Glutamatergic neuron (in vitro differentiated cells): ENCODE measurements at regions not wholly inside any gene's neighbourhood (a gene's known extent, or its start where the extent isn't known, plus 50 kb on each side); places are given as distances from the start of the nearest gene placed in this dataset.
"Not testable (repeated sequence)": the region's sequence is repeated elsewhere in the genome, so short reads cannot be mapped to it uniquely, and the experiment has no call there.

Source experiments
- DNase-seq: peaks from one replicate; pipeline ENCODE4 v3.0.0; 2022
- H3K27ac Mint-ChIP-seq: one replicate; pipeline ENCODE4 v1.8.0; 2020; ENCODE audit warnings: mild to moderate bottlenecking, mixed read lengths, inconsistent platforms; ENCODE audit not compliant: unreplicated experiment
- H3K27me3 Mint-ChIP-seq: one replicate; pipeline ENCODE4 v1.8.0; 2020; ENCODE audit warnings: mild to moderate bottlenecking, moderate library complexity, mixed read lengths, inconsistent platforms; ENCODE audit not compliant: unreplicated experiment
- H3K36me3 Mint-ChIP-seq: one replicate; pipeline ENCODE4 v1.8.0; 2020; ENCODE audit warnings: mild to moderate bottlenecking, mixed read lengths, inconsistent platforms; ENCODE audit not compliant: unreplicated experiment
- H3K4me1 Mint-ChIP-seq: one replicate; pipeline ENCODE4 v1.8.0; 2020; ENCODE audit warnings: mild to moderate bottlenecking, low read depth, mixed read lengths, inconsistent platforms; ENCODE audit not compliant: unreplicated experiment
- H3K4me3 Mint-ChIP-seq: one replicate; pipeline ENCODE4 v1.8.0; 2020; ENCODE audit warnings: mild to moderate bottlenecking, mixed read lengths, inconsistent platforms; ENCODE audit not compliant: unreplicated experiment
- H3K9me3 Mint-ChIP-seq: one replicate; pipeline ENCODE4 v1.8.0; 2020; ENCODE audit warnings: mild to moderate bottlenecking, moderate library complexity, mixed read lengths, inconsistent platforms; ENCODE audit not compliant: unreplicated experiment
- CTCF ChIP-seq: fragments of 200-600 bp; sonication (generic); IDR thresholded peaks from one replicate; pipeline ENCODE4 v1.5.0; 2021; ENCODE audit not compliant: partially characterized antibody, unreplicated experiment

GRCh38 chr2:236998236-236998635, 87.5 kb upstream of the COPS8 start:
- no peaks in the 10 kb centered on the region for H3K4me1 Mint-ChIP-seq
- no peak overlapping the region for H3K27ac Mint-ChIP-seq
- peaks cover 2% of the 10 kb centered on the region for H3K9me3 Mint-ChIP-seq
- no peaks in the 10 kb centered on the region for H3K27me3 Mint-ChIP-seq
- TF ChIP-seq CTCF: no peak
- no peak for DNase-seq
- no peak overlapping the region for H3K4me3 Mint-ChIP-seq
- H3K36me3 Mint-ChIP-seq: peaks cover 5% of the 10 kb centered on the region

- Mint-ChIP-seq H3K27me3 (no peaks in the 10 kb centered on the region), H3K36me3 (peaks cover 5% of the 10 kb centered on the region)
- DNase-seq: no peak
These were observed 86.9 kb upstream of the COPS8 start for GRCh38 chr2:236998758-236999157.

GRCh38 chr2:237000481-237000880, 85.2 kb upstream of the COPS8 start:
- Mint-ChIP-seq H3K36me3 (peaks cover 5% of the 10 kb centered on the region), H3K27ac (no peak overlapping the region), H3K4me1 (no peaks in the 10 kb centered on the region), H3K4me3 (no peak overlapping the region), H3K27me3 (no peaks in the 10 kb centered on the region), H3K9me3 (peaks cover 2% of the 10 kb centered on the region)
- DNase-seq: no peak
- no peak for TF ChIP-seq CTCF

More at GRCh38 chr2:236998758-236999157, 86.9 kb upstream of the COPS8 start:
- Mint-ChIP-seq H3K4me3 (no peak overlapping the region), H3K4me1 (no peaks in the 10 kb centered on the region), H3K27ac (no peak overlapping the region), H3K9me3 (peaks cover 2% of the 10 kb centered on the region)
- TF ChIP-seq CTCF: no peak

- not testable (repeated sequence) for H3K27ac Mint-ChIP-seq, H3K27me3 Mint-ChIP-seq, H3K36me3 Mint-ChIP-seq, DNase-seq, H3K4me1 Mint-ChIP-seq, H3K9me3 Mint-ChIP-seq, H3K4me3 Mint-ChIP-seq
These were observed 80.3 kb upstream of the COPS8 start for GRCh38 chr2:237005341-237005740.

- Mint-ChIP-seq H3K4me1 (no peaks in the 10 kb centered on the region), H3K27me3 (peaks cover 1% of the 10 kb centered on the region), H3K4me3 (no peak overlapping the region), H3K36me3 (peaks cover 9% of the 10 kb centered on the region), H3K9me3 (peaks cover 2% of the 10 kb centered on the region), H3K27ac (no peak overlapping the region)
- TF ChIP-seq CTCF: no peak
- no peak for DNase-seq
These were observed 74.4 kb upstream of the COPS8 start for GRCh38 chr2:237011206-237011795.
